PC-9 (cell line): ENCODE measurements at regions not wholly inside any gene's neighbourhood (a gene's known extent, or its start where the extent isn't known, plus 50 kb on each side); places are given as distances from the start of the nearest gene placed in this dataset.

Source experiments
- BruUV-seq: library from RNA; stranded (reverse); fragments of 400-500 nt; replicated peaks from 2 replicates; lab custom pipeline; 2021; lab: Mats Ljungman, UMichigan
- CTCF ChIA-PET: fragments of 300-600 bp; sonication (Branson Sonifier 250); formaldehyde crosslinking; loops from one replicate; lab custom pipeline; 2022; ENCODE audit warnings: antibody characterized with exemption; lab: Charles Lee
- POLR2A ChIA-PET: fragments of 300-600 bp; sonication (Branson Sonifier 250); formaldehyde crosslinking; loops from one replicate; lab custom pipeline; 2022; ENCODE audit warnings: antibody characterized with exemption; ENCODE audit not compliant: unreplicated experiment; lab: Charles Lee
- DNase-seq, 2 experiments: peaks; one replicate each; pipeline versions ENCODE4 v3.0.0 to v3.0.0-alpha.2; 2015 to 2022; ENCODE audit warnings: mixed read lengths in 1 of 2
- H2AFZ ChIP-seq: fragments of 200-600 bp; sonication (generic); 2 replicates; pipeline ENCODE4 v1.8.1; 2017; ENCODE audit warnings: antibody characterized with exemption
- H3F3A ChIP-seq: fragments of 200-600 bp; sonication (generic); 2 replicates; pipeline ENCODE4 v1.8.1; 2017; ENCODE audit warnings: antibody characterized with exemption, mild to moderate bottlenecking, low read depth; ENCODE audit not compliant: insufficient read depth
- H3K27ac ChIP-seq: fragments of 200-600 bp; sonication (generic); 2 replicates; pipeline ENCODE4 v1.6.1; 2016; ENCODE audit warnings: mixed run types
- H3K27me3 ChIP-seq: fragments of 200-600 bp; sonication (generic); 2 replicates; pipeline ENCODE4 v1.6.1; 2016; ENCODE audit warnings: low read depth, mixed run types; ENCODE audit not compliant: insufficient read depth
- H3K36me3 ChIP-seq: fragments of 200-600 bp; sonication (generic); 2 replicates; pipeline ENCODE4 v1.6.1; 2016; ENCODE audit warnings: low read depth, mixed run types
- H3K4me1 ChIP-seq: fragments of 200-600 bp; sonication (generic); replicated peaks from 2 replicates; pipeline ENCODE4 v1.6.1; 2016; ENCODE audit warnings: mixed run types; ENCODE audit not compliant: insufficient read depth
- H3K4me2 ChIP-seq: fragments of 200-600 bp; sonication (generic); 2 replicates; pipeline ENCODE4 v1.6.1; 2017; ENCODE audit warnings: mixed run types
- H3K4me3 ChIP-seq: fragments of 200-600 bp; sonication (generic); 2 replicates; pipeline ENCODE4 v1.6.1; 2016; ENCODE audit warnings: mixed run types
- H3K79me2 ChIP-seq: fragments of 200-600 bp; sonication (generic); 2 replicates; pipeline ENCODE4 v1.6.1; 2017; ENCODE audit warnings: low read depth, mixed run types
- H3K9me2 ChIP-seq: fragments of 200-600 bp; sonication (generic); 2 replicates; pipeline ENCODE4 v1.8.1; 2017; ENCODE audit warnings: mild to moderate bottlenecking; ENCODE audit not compliant: insufficient read depth
- H3K9me3 ChIP-seq: fragments of 200-600 bp; sonication (generic); 2 replicates; pipeline ENCODE4 v1.8.1; 2016; ENCODE audit warnings: low read depth; ENCODE audit not compliant: insufficient read depth
- H4K20me1 ChIP-seq: fragments of 200-600 bp; sonication (generic); 2 replicates; pipeline ENCODE4 v1.8.1; 2017; ENCODE audit not compliant: insufficient read depth
- CTCF ChIP-seq: fragments of 200-600 bp; sonication (generic); conservative IDR thresholded peaks from 2 replicates; pipeline ENCODE4 v1.6.1; 2017; ENCODE audit warnings: mixed run types, antibody characterized with exemption, mild to moderate bottlenecking, moderate library complexity
- EZH2 ChIP-seq: fragments of 200-600 bp; sonication (generic); IDR thresholded peaks from 2 replicates; pipeline ENCODE4 v1.8.0; 2017; ENCODE audit warnings: antibody characterized with exemption, low read depth
- intact Hi-C: fragments of 100-400 bp; cut with micrococcal nuclease; formaldehyde crosslinking; loops from one replicate; pipeline ENCODE4 v1.10.0; 2022; ENCODE audit not compliant: unreplicated experiment

GRCh38 chr15:70214276-70214675 lies 116.6 kb upstream of the TLE3 start:
- Histone ChIP-seq H3K9me3 (no peaks in the 10 kb centered on the region), H4K20me1 (no peaks in the 10 kb centered on the region), H3K4me2 (no peak overlapping the region), H3K9me2 (no peaks in the 10 kb centered on the region), H3F3A (no peaks in the 10 kb centered on the region), H3K27ac (no peak overlapping the region), H3K79me2 (no peaks in the 10 kb centered on the region), H3K4me1 (no peaks in the 10 kb centered on the region), H3K27me3 (no peaks in the 10 kb centered on the region), H3K4me3 (no peak overlapping the region), H2AFZ (no peak overlapping the region), H3K36me3 (no peaks in the 10 kb centered on the region)
- no peak for DNase-seq
- ChIA-PET POLR2A (no interaction called here), CTCF (no interaction called here)
- intact Hi-C loops = no loop called here
- BruUV-seq = no TSS peak
- no peak for TF ChIP-seq EZH2
- TF ChIP-seq CTCF = peak; percentile 24; the same call in 1 of the 2 replicates

- no peaks in the 10 kb centered on the region for H3F3A ChIP-seq
- H3K4me1 ChIP-seq = no peaks in the 10 kb centered on the region
- no peak overlapping the region for H2AFZ ChIP-seq
- ChIA-PET CTCF (no interaction called here), POLR2A (no interaction called here)
- no peak overlapping the region for H3K4me2 ChIP-seq
- H3K27me3 ChIP-seq = no peaks in the 10 kb centered on the region
- no TSS peak for BruUV-seq
- DNase-seq = no peak
- H3K27ac ChIP-seq = no peak overlapping the region
- H3K9me3 ChIP-seq = no peaks in the 10 kb centered on the region
- no peaks in the 10 kb centered on the region for H3K9me2 ChIP-seq
- H3K4me3 ChIP-seq = no peak overlapping the region
- TF ChIP-seq EZH2 (no peak), CTCF (no peak)
- no peaks in the 10 kb centered on the region for H3K36me3 ChIP-seq
- no peaks in the 10 kb centered on the region for H4K20me1 ChIP-seq
- H3K79me2 ChIP-seq = no peaks in the 10 kb centered on the region
- intact Hi-C loops = no loop called here
Observed at GRCh38 chr15:70213794-70214193, 116.1 kb upstream of the TLE3 start.

- no peak for TF ChIP-seq EZH2
- no peak for TF ChIP-seq CTCF
- Histone ChIP-seq H3K9me3 (no peaks in the 10 kb centered on the region), H3K36me3 (no peaks in the 10 kb centered on the region), H4K20me1 (no peaks in the 10 kb centered on the region), H3K27ac (no peak overlapping the region), H3K79me2 (no peaks in the 10 kb centered on the region), H3F3A (no peaks in the 10 kb centered on the region), H3K4me2 (no peak overlapping the region), H3K27me3 (no peaks in the 10 kb centered on the region), H3K4me3 (no peak overlapping the region), H3K9me2 (no peaks in the 10 kb centered on the region), H3K4me1 (no peaks in the 10 kb centered on the region), H2AFZ (no peak overlapping the region)
- no peak for DNase-seq
- intact Hi-C loops = no loop called here
- CTCF ChIA-PET = no interaction called here
- no TSS peak for BruUV-seq
- POLR2A ChIA-PET = no interaction called here
Observed at GRCh38 chr15:70212963-70213315, 115.2 kb upstream of the TLE3 start.
